SK-N-MC (cell line): ENCODE measurements at regions not wholly inside any gene's neighbourhood (a gene's known extent, or its start where the extent isn't known, plus 50 kb on each side); places are given as distances from the start of the nearest gene placed in this dataset.

ENCODE experiments used
- DNase-seq: peaks from one replicate; pipeline ENCODE4 v3.0.0-alpha.2; 2011; ENCODE audit warnings: low read depth, low spot score
- H3K27ac ChIP-seq: fragments of 200-600 bp; sonication (generic); 2 replicates; pipeline ENCODE4 v1.5.1; 2016; ENCODE audit warnings: mixed run types
- H3K36me3 ChIP-seq: fragments of 200-600 bp; sonication (generic); 2 replicates; pipeline ENCODE4 v1.6.1; 2017; ENCODE audit warnings: antibody characterized with exemption, low read length, mixed read lengths; ENCODE audit not compliant: insufficient read depth
- H3K4me3 ChIP-seq: fragments of 200-600 bp; sonication (generic); 2 replicates; pipeline ENCODE4 v1.5.1; 2016
- H3K9ac ChIP-seq: fragments of 200-600 bp; sonication (generic); 2 replicates; pipeline ENCODE4 v1.8.0; 2017; ENCODE audit warnings: mixed run types, mixed read lengths; ENCODE audit not compliant: insufficient read length
- H3K9me3 ChIP-seq: fragments of 200-600 bp; sonication (generic); 2 replicates; pipeline ENCODE4 v1.6.1; 2017; ENCODE audit warnings: low read depth, mild to moderate bottlenecking, antibody characterized with exemption, low read length, moderate library complexity, mixed read lengths
- EZH2 ChIP-seq: fragments of 200-600 bp; sonication (generic); IDR thresholded peaks from one replicate; pipeline ENCODE4 v1.6.1; 2017; ENCODE audit warnings: antibody characterized with exemption
- FOXP2 ChIP-seq: optimal IDR thresholded peaks from 2 replicates; pipeline ENCODE3; 2011; ENCODE audit warnings: mild to moderate bottlenecking, moderate library complexity; ENCODE audit not compliant: insufficient read depth; ENCODE audit errors: extremely low read length, control extremely low read depth
- POLR2AphosphoS5 ChIP-seq: IDR thresholded peaks from 2 replicates; pipeline ENCODE4 v1.6.1; 2012; ENCODE audit warnings: mild to moderate bottlenecking, low read depth, low read length, borderline replicate concordance

GRCh38 chr7:131194070-131194865 is 133.4 kb upstream of the MKLN1 start:
- TF ChIP-seq FOXP2 = no peak
- TF ChIP-seq EZH2 = no peak
- no peak for TF ChIP-seq POLR2AphosphoS5
- Histone ChIP-seq H3K36me3 (no peaks in the 10 kb centered on the region), H3K9ac (no peak overlapping the region), H3K9me3 (no peaks in the 10 kb centered on the region), H3K4me3 (no peak overlapping the region), H3K27ac (no peak overlapping the region)
- DNase-seq = no peak

- no peaks in the 10 kb centered on the region for H3K9me3 ChIP-seq
- H3K9ac ChIP-seq = no peak overlapping the region
- H3K27ac ChIP-seq = no peak overlapping the region
- no peaks in the 10 kb centered on the region for H3K36me3 ChIP-seq
- H3K4me3 ChIP-seq = no peak overlapping the region
- no peak for DNase-seq
- TF ChIP-seq EZH2 (no peak), FOXP2 (no peak)
These were observed 130.9 kb upstream of the MKLN1 start for GRCh38 chr7:131196803-131197202.

- TF ChIP-seq EZH2 (no peak), FOXP2 (no peak), POLR2AphosphoS5 (no peak)
- Histone ChIP-seq H3K36me3 (no peaks in the 10 kb centered on the region), H3K9me3 (no peaks in the 10 kb centered on the region), H3K27ac (no peak overlapping the region), H3K4me3 (no peak overlapping the region), H3K9ac (no peak overlapping the region)
- DNase-seq = no peak
These were observed 129.6 kb upstream of the MKLN1 start for GRCh38 chr7:131197920-131198615.

GRCh38 chr7:131202451-131202850 is 125.2 kb upstream of the MKLN1 start:
- Histone ChIP-seq H3K4me3 (no peak overlapping the region), H3K9ac (no peak overlapping the region), H3K9me3 (no peaks in the 10 kb centered on the region), H3K36me3 (no peaks in the 10 kb centered on the region), H3K27ac (no peak overlapping the region)
- no peak for DNase-seq
- no peak for TF ChIP-seq FOXP2
- TF ChIP-seq EZH2 = no peak

GRCh38 chr7:131203291-131203976 is 124.2 kb upstream of the MKLN1 start:
- H3K36me3 ChIP-seq = no peaks in the 10 kb centered on the region
- TF ChIP-seq POLR2AphosphoS5 (no peak), EZH2 (no peak), FOXP2 (no peak)
- H3K9me3 ChIP-seq = no peaks in the 10 kb centered on the region
- no peak overlapping the region for H3K9ac ChIP-seq
- no peak overlapping the region for H3K27ac ChIP-seq
- H3K4me3 ChIP-seq = no peak overlapping the region
- no peak for DNase-seq

GRCh38 chr7:131208777-131209176 is 118.9 kb upstream of the MKLN1 start:
- H3K9ac ChIP-seq = no peak overlapping the region
- TF ChIP-seq FOXP2 = no peak
- TF ChIP-seq EZH2 = no peak
- no peak for TF ChIP-seq POLR2AphosphoS5
- H3K4me3 ChIP-seq = no peak overlapping the region
- H3K27ac ChIP-seq = no peak overlapping the region
- H3K36me3 ChIP-seq = no peaks in the 10 kb centered on the region
- H3K9me3 ChIP-seq = no peaks in the 10 kb centered on the region
- DNase-seq = no peak

- Histone ChIP-seq H3K9ac (no peak overlapping the region), H3K27ac (no peak overlapping the region), H3K9me3 (no peaks in the 10 kb centered on the region), H3K4me3 (no peak overlapping the region), H3K36me3 (no peaks in the 10 kb centered on the region)
- TF ChIP-seq FOXP2 (no peak), EZH2 (no peak)
- no peak for DNase-seq
These were observed 117.1 kb upstream of the MKLN1 start for GRCh38 chr7:131210618-131211017.

DNA sequence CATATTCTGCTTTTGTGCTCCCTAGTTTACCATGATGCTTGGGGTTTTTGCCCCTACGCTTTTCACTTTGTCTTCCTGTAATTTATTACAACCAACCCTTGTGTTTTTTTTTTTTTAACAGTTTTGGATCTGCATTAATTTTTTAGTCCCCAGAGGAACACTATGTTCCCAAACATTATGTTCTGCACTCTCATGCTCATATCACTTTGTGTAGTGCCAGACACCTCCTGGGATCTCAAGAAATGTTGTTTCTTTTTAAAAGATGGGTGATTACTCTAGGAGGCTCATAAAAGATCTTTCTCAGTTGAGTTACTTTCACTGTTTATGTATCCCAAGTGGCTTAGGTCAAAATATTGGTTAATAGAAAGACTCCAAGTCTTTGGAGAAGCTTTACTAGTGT is 116.2 kb upstream of the MKLN1 start:
- Histone ChIP-seq H3K27ac (no peak overlapping the region), H3K4me3 (no peak overlapping the region), H3K36me3 (no peaks in the 10 kb centered on the region), H3K9me3 (no peaks in the 10 kb centered on the region), H3K9ac (no peak overlapping the region)
- no peak for TF ChIP-seq FOXP2
- TF ChIP-seq POLR2AphosphoS5 = no peak
- TF ChIP-seq EZH2 = no peak
- DNase-seq = no peak

DNA sequence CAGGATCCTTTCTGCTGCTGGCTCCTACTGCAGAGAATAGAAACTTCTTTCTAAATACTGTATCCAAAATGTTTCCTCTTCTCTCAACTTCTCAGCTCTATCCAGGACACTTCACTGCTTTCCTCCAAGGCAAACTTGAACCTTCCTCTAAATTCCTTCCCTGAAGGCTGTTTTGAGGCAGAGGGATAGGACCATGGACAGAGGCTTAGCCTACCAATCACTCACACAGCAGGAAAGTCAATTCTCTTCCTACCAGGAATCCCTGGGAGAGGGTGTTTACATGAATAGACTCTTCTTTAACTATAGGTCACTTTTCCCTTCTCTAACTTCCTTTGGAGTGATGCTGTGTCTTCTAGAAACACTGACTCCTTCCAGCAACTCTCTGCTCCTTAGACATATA is 115.6 kb upstream of the MKLN1 start:
- Histone ChIP-seq H3K9me3 (no peaks in the 10 kb centered on the region), H3K9ac (no peak overlapping the region), H3K4me3 (no peak overlapping the region), H3K36me3 (no peaks in the 10 kb centered on the region), H3K27ac (no peak overlapping the region)
- DNase-seq = no peak
- TF ChIP-seq POLR2AphosphoS5 = no peak
- TF ChIP-seq EZH2 = no peak
- TF ChIP-seq FOXP2 = no peak
